ENCODE measurements at regions not wholly inside any gene's neighbourhood (a gene's known extent, or its start where the extent isn't known, plus 50 kb on each side); places are given as distances from the start of the nearest gene placed in this dataset.

- Histone ChIP-seq H3K4me1 (ENCODE audit: control insufficient read depth, insufficient read depth, low read length) (no peaks in the 10 kb centered on the region), H2BK5ac (ENCODE audit: low read depth, low read length, poor library complexity, severe bottlenecking) (no peak overlapping the region), H4K8ac (ENCODE audit: low read depth in 2 of 2, low read length in 2 of 2) (no peak overlapping the region), H4K5ac (ENCODE audit: low read depth, low read length) (no peak overlapping the region), H3K79me1 (ENCODE audit: low read depth in 1 of 2, low read length in 2 of 2) (no peaks in the 10 kb centered on the region), H3K27ac (ENCODE audit: insufficient read depth, low read length) (no peak overlapping the region), H3K27me3 (ENCODE audit: control insufficient read depth, insufficient read depth, low read length) (peaks cover 6% of the 10 kb centered on the region; the same call in 1 of the 2 replicates), H4K20me1 (ENCODE audit: insufficient read depth, low read length) (no peaks in the 10 kb centered on the region), H3K9me3 (ENCODE audit: control insufficient read depth, insufficient read depth, low read length) (no peaks in the 10 kb centered on the region), H2AFZ (replicated peaks; ENCODE audit: low read length, poor library complexity) (no peak overlapping the region), H3K9me1 (ENCODE audit: insufficient read depth, low read length) (no peaks in the 10 kb centered on the region), H3K14ac (replicated peaks; ENCODE audit: low read depth, low read length) (no peak overlapping the region), H4K91ac (ENCODE audit: insufficient read depth, low read depth, low read length) (no peak overlapping the region), H3K9ac (ENCODE audit: low read depth, low read length) (no peak overlapping the region), H2AK5ac (ENCODE audit: low read depth, low read length) (no peak overlapping the region), H3K18ac (ENCODE audit: low read depth, low read length) (no peak overlapping the region), H3K23ac (ENCODE audit: low read depth, low read length) (no peak overlapping the region), H2BK20ac (ENCODE audit: low read depth, low read length) (no peak overlapping the region), H3K56ac (ENCODE audit: extremely low read depth, insufficient read depth, low read length) (no peak overlapping the region), H2BK120ac (ENCODE audit: low read depth, low read length) (no peak overlapping the region), H2BK15ac (ENCODE audit: low read depth, low read length) (no peak overlapping the region), H3K4me2 (ENCODE audit: low read depth, low read length) (no peak overlapping the region), H3K4ac (ENCODE audit: low read depth, low read length) (no peak overlapping the region), H3K4me3 (ENCODE audit: insufficient read depth, low read depth, low read length) (no peak overlapping the region), H3K36me3 (ENCODE audit: control insufficient read depth, insufficient read depth, low read length) (no peaks in the 10 kb centered on the region), H2AK9ac (replicated peaks; ENCODE audit: low read depth, low read length, poor library complexity) (no peak overlapping the region)
- TF ChIP-seq CHD1 (IDR thresholded peaks at IDR 0.05; ENCODE audit: low read depth, low read length) (no peak), MXI1 (IDR thresholded peaks at IDR 0.05; ENCODE audit: borderline replicate concordance, low read depth, low read length) (no peak), SMC3 (IDR thresholded peaks at IDR 0.05; ENCODE audit: low read depth, low read length) (no peak), ELK1 (IDR thresholded peaks at IDR 0.05; ENCODE audit: borderline replicate concordance, low read depth, low read length) (no peak), MAFK (IDR thresholded peaks at IDR 0.05; ENCODE audit: low read depth, low read length) (no peak), RFX5 (IDR thresholded peaks at IDR 0.05; ENCODE audit: low read depth, low read length) (no peak), RAD21 (IDR thresholded peaks at IDR 0.05; ENCODE audit: low read length) (no peak), NFE2L2 (IDR thresholded peaks at IDR 0.05; ENCODE audit: low read depth, low read length) (no peak), BHLHE40 (IDR thresholded peaks at IDR 0.05; ENCODE audit: low read depth, low read length) (no peak), POLR2A (IDR thresholded peaks at IDR 0.05; ENCODE audit: low read depth, low read length) (no peak)
- POLR2A ChIA-PET (ENCODE audit: unreplicated experiment) = no interaction called here
- DNase-seq (no peak), ATAC-seq (ENCODE audit: low read depth) (no peak)
- dilution Hi-C loops (cut with HindIII; ENCODE audit: low sequenced_read_pairs, unreplicated experiment) = no loop called here
- in situ Hi-C loops (cut with MboI; ENCODE audit: low sequenced_read_pairs) = no loop called here
- BruUV-seq (replicated peaks) = no TSS peak
- intact Hi-C loops (cut with micrococcal nuclease) = no loop called here
- WGBS, 2 experiments (ENCODE audit: extremely low coverage in 2 of 2, insufficient read length in 1 of 2) = 79% methylated on average over 2 of the region's 6 CpGs; no CpG with 5 or more reads in 1 of the 2 experiments
- CTCF ChIA-PET = no interaction called here
Observed at GRCh38 chr4:41318839-41319530, 62.3 kb downstream of the UCHL1 start.

All from IMR-90 (cell line).